ENCODE measurements at regions not wholly inside any gene's neighbourhood (a gene's known extent, or its start where the extent isn't known, plus 50 kb on each side); places are given as distances from the start of the nearest gene placed in this dataset.
"Not testable (repeated sequence)": the region's sequence is repeated elsewhere in the genome, so short reads cannot be mapped to it uniquely, and the experiment has no call there.

DNA sequence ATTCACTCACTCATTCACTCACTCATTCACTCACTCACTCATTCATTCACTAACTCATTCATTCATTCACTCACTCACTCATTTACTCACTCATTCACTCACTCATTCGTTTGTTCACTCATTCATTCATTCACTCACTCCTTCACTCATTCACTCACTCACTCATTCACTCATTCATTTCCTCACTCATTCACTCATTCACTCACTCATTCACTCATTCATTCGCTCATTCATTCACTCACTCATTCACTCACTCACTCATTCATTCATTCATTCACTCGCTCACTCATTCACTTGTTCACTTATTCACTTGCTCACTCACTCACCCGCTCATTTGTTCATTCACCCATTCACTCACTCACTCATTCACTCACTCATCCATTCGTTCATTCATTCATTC lies 140.2 kb upstream of the FOXD4L5 start:
- DNase-seq; intact Hi-C loops (cut with DNase I): not testable (repeated sequence)

GRCh38 chr9:65424437-65424984 lies 139.5 kb upstream of the FOXD4L5 start:
- intact Hi-C loops (cut with DNase I); DNase-seq: not testable (repeated sequence)

- intact Hi-C loops (cut with DNase I); DNase-seq: not testable (repeated sequence)
Observed at GRCh38 chr9:65423691-65424436, 138.9 kb upstream of the FOXD4L5 start.

- intact Hi-C loops (cut with DNase I); DNase-seq: not testable (repeated sequence)
Observed at GRCh38 chr9:65422966-65423690, 138.1 kb upstream of the FOXD4L5 start.

- DNase-seq; intact Hi-C loops (cut with DNase I): not testable (repeated sequence)
Observed at GRCh38 chr9:65421486-65421885, 136.5 kb upstream of the FOXD4L5 start.

- intact Hi-C loops (cut with DNase I) = no loop called here
Observed at GRCh38 chr9:65420771-65421170, 135.8 kb upstream of the FOXD4L5 start.

DNA sequence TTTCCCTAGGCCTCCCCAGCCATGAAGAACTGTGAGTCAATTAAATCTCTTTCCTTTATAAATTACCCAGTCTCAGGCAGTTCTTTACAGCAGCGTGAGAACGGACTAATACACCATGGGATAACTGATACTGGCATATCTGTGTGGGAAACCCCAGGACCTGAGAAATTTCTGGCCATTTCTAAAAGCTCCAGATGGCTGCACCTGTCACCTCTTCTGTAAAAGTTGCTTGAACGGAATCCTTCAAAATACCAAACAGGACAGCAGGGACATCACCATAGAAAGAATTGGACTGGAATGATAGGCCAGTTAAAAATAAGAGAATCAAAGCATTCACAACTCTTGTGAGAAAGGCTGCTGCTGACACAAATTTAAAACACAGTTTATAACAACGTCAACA lies 134.0 kb upstream of the FOXD4L5 start:
- intact Hi-C loops (cut with DNase I); DNase-seq: not testable (repeated sequence)

More at GRCh38 chr9:65420771-65421170, 135.8 kb upstream of the FOXD4L5 start:
- no peak for DNase-seq

DNA sequence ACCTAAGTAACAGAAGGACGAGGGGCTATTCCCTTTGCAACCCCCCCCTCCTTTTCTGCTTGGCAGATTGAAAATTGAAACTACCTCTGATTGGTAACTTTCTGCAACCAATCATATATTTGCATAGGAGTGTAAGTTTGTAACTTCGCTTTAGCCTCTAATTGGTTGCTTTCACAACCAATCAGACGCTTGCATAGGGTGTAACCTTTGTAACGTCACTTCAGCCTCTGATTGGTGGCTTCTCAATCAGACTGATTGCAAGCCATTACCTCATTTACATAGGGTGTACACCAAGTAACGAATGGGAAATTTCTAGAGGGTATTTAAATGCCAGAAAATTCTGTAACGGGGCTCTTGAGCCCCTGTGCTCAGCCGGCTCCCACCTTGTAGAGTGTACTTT lies 131.9 kb upstream of the FOXD4L5 start:
- DNase-seq; intact Hi-C loops (cut with DNase I): not testable (repeated sequence)

GRCh38 chr9:65414249-65414648 lies 129.2 kb upstream of the FOXD4L5 start:
- intact Hi-C loops (cut with DNase I); DNase-seq: not testable (repeated sequence)

DNA sequence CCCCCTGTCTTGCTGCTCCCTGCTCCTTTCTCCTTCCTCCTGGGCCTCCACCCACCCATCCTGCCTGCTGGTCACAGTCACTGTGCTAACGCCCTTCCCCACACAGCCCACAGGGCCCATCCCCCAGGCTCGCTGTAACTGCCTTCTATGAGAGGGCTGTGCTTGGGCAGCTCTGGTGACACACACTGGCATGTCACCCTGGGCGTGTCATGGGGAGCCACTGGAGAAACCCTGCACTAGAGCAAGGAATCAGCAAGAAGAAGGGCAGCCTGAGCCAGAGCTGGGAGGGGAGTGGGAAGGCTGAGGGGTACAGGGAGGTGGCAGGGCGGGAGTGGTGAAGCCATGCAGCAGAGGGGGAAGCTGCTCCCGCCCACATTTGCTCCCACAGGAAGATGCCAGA lies 128.4 kb upstream of the FOXD4L5 start:
- DNase-seq = peak in 1 of 42 donors; percentile 11
- intact Hi-C loops (cut with DNase I) = not testable (repeated sequence)

GRCh38 chr9:65411901-65412300 lies 126.9 kb upstream of the FOXD4L5 start:
- DNase-seq = no peak
- intact Hi-C loops (cut with DNase I) = no loop called here

DNA sequence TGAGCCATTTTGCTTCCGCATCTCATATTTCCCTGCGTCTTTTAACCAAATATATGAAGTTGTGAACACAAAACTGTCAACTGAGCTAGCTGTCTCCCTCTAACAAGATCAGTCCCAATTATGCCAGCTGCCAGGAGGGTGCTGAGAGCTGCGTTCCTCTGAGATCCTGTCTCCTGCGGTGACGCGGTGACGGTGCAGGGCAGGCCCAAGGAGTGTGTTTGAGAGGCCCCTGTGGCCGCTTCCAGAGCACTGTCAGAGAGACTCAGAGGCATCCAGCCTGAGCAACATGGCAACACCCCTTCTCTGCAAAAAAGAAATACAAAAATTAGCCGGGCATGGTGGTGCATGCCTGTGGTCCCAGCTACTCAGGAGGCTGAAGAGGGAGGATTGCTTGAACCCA lies 126.3 kb upstream of the FOXD4L5 start:
- no peak for DNase-seq
- intact Hi-C loops (cut with DNase I) = no loop called here

DNA sequence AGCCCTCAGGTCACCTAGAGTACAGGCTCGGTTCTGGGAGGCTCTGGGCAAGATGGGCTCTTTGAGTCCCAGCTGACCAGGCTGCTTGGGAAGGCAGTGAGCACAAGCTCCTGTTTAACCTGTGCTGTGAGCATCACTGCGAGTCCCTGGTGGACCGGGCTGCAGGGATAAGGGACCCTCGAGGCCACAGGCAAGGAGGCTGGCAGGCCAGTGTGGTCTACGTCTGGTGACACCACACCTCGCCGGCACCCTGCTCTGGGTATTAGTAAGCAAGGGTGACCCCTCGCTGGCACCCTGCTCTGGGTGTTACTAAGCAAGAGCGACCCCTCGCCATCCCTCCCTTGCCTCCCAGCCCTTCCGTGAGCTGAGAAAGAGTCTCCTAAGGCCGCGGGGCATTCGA lies 125.9 kb upstream of the FOXD4L5 start:
- intact Hi-C loops (cut with DNase I) = no loop called here
- no peak for DNase-seq

GRCh38 chr9:65409471-65409980 lies 124.5 kb upstream of the FOXD4L5 start:
- intact Hi-C loops (cut with DNase I) = no loop called here
- DNase-seq = no peak

- intact Hi-C loops (cut with DNase I); DNase-seq: not testable (repeated sequence)
Observed at GRCh38 chr9:65408806-65409205, 123.8 kb upstream of the FOXD4L5 start.

GRCh38 chr9:65406625-65407024 lies 121.6 kb upstream of the FOXD4L5 start:
- intact Hi-C loops (cut with DNase I) = not testable (repeated sequence)
- DNase-seq = peak in 21 of 42 donors; percentile 9 to 72 (median 42)

DNA sequence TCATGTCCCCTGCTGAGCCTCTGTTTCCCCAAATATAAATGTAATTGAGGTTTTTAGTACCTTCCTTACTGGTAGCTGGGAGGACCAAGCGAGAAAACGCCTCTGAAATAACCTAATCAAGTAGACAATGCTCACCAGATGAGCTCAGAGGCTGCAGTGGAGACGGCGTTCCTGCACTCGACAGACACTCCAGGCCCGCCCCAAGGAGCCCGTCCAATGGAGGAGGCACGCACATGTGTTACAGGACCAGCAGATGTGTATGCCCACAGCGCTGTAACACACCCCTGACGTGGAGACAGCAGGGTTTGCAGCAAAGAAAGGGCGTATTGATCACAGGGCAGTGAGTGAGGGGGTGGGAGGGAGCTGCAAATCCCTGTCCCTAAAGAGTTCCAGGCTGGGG lies 120.8 kb upstream of the FOXD4L5 start:
- peak in 1 of 42 donors; percentile 30 for DNase-seq
- intact Hi-C loops (cut with DNase I) = not testable (repeated sequence)

DNA sequence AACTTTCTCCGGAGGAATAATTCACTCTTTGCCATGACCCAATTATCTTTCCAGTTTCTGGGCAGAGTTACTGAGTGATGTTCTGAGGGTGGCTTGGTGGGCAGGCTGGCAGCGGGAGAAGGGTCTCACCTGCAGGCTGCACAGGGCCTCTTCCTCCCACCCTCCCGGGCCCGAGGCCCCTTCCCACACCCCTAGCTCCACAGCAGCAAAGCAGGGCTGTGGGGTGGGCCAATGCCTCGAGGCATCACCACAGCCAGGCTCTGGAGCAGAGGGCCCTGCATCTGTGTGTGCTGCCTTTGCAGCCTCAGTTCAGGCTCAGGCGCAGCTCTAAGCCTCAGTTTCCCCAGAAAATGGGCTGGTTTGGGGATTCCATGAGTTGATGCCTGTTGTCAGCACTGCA lies 120.2 kb upstream of the FOXD4L5 start:
- intact Hi-C loops (cut with DNase I) = no loop called here
- peak in 1 of 42 donors; percentile 27 for DNase-seq

GRCh38 chr9:65404232-65405006 lies 119.4 kb upstream of the FOXD4L5 start:
- intact Hi-C loops (cut with DNase I) = no loop called here
- peak in 1 of 42 donors; percentile 29 for DNase-seq
